K562 (cell line): ENCODE measurements at regions not wholly inside any gene's neighbourhood (a gene's known extent, or its start where the extent isn't known, plus 50 kb on each side); places are given as distances from the start of the nearest gene placed in this dataset.

Source experiments
- ATAC-seq: fragments of 200-7000 bp; cut with Tn5 transposase; 3 replicates; pipeline ENCODE4 v1.9.1; 2020; ENCODE audit warnings: moderate library complexity
- BruUV-seq: library from RNA; stranded (reverse); fragments of 400-500 nt; replicated peaks from 2 replicates; lab custom pipeline; 2021; lab: Mats Ljungman, UMichigan
- CTCF ChIA-PET: fragments of 300-600 bp; formaldehyde crosslinking; extraction: SDS; loops from one replicate; lab custom pipeline; 2021; ENCODE audit warnings: low intra/inter-chr PET ratio; lab: Yijun Ruan, JAX
- POLR2A ChIA-PET: fragments of 300-600, 350-650 bp; sonication (Branson Sonifier 250); formaldehyde crosslinking; extraction: SDS; loops from one replicate; lab custom pipeline; 2021; ENCODE audit warnings: antibody characterized with exemption, inconsistent platforms; lab: Yijun Ruan, JAX
- DNase-seq, 4 experiments: peaks; one replicate each; pipeline versions ENCODE4 v3.0.0 to v3.0.0-alpha.2; 2011 to 2018; ENCODE audit warnings: low spot score in 3 of 4, mixed read lengths in 3 of 4; ENCODE audit errors: extremely low read depth in 1 of 4
- FAIRE-seq: peaks from 2 replicates; lab custom pipeline; 2011; peaks lifted over from hg19 to GRCh38; lab: Jason Lieb, UNC
- H2AFZ ChIP-seq: 2 replicates; pipeline ENCODE4 v1.6.0; 2011; ENCODE audit warnings: low read depth, low read length, control low read depth, inconsistent platforms
- H3K27ac ChIP-seq: fragments of 200-600 bp; 3 replicates; pipeline ENCODE4 v1.8.0; 2011; ENCODE audit warnings: low read depth, mild to moderate bottlenecking, control low read depth, inconsistent platforms, low read length, moderate library complexity, mixed read lengths; ENCODE audit errors: extremely low read depth
- H3K27me3 ChIP-seq, 2 experiments: fragments of 300-600 bp in 1 of 2; 2 replicates in 1 of 2; 3 replicates in 1 of 2; pipeline versions ENCODE4 v1.6.0 to v1.8.0; 2011; ENCODE audit warnings: inconsistent platforms in 2 of 2, low read length in 2 of 2, mild to moderate bottlenecking in 1 of 2, mixed read lengths in 1 of 2, moderate library complexity in 1 of 2; ENCODE audit not compliant: control insufficient read depth in 2 of 2, insufficient read depth in 2 of 2
- H3K36me3 ChIP-seq: fragments of 300-600 bp; 3 replicates; pipeline ENCODE4 v1.8.0; 2011; ENCODE audit warnings: mild to moderate bottlenecking, low read length, inconsistent platforms; ENCODE audit not compliant: control insufficient read depth, insufficient read depth
- H3K4me1 ChIP-seq, 2 experiments: fragments of 200-600 bp in 1 of 2; replicated peaks in 1 of 2; 2 replicates in 1 of 2; 3 replicates in 1 of 2; pipeline versions ENCODE4 v1.5.1 to v1.8.0; 2011; ENCODE audit warnings: inconsistent platforms in 2 of 2, low read length in 2 of 2, mild to moderate bottlenecking in 1 of 2, mixed read lengths in 1 of 2, moderate library complexity in 1 of 2; ENCODE audit not compliant: control insufficient read depth in 2 of 2, insufficient read depth in 2 of 2
- H3K4me2 ChIP-seq: 2 replicates; pipeline ENCODE4 v1.6.1; 2011; ENCODE audit warnings: low read length, control low read depth, inconsistent platforms, mixed read lengths; ENCODE audit not compliant: insufficient read depth
- H3K4me3 ChIP-seq: fragments of 200-600 bp; sonication (generic), shearing (Covaris generic); 2 replicates; pipeline ENCODE4 v1.5.1; 2016; ENCODE audit warnings: control low read depth, inconsistent platforms
- H3K79me2 ChIP-seq: fragments of 200-600 bp; 3 replicates; pipeline ENCODE4 v1.8.0; 2011; ENCODE audit warnings: low read length, inconsistent platforms; ENCODE audit not compliant: control insufficient read depth, insufficient read depth
- H3K9ac ChIP-seq, 2 experiments: 2 replicates each; pipeline versions ENCODE4 v1.6.0 to v1.6.1; 2011; ENCODE audit warnings: low read depth in 2 of 2, low read length in 2 of 2, control low read depth in 1 of 2, inconsistent platforms in 1 of 2, mild to moderate bottlenecking in 1 of 2, mixed read lengths in 1 of 2; ENCODE audit not compliant: insufficient read depth in 1 of 2
- H3K9me1 ChIP-seq: one replicate; pipeline ENCODE4 v1.6.0; 2011; ENCODE audit warnings: inconsistent platforms, mild to moderate bottlenecking, low read length, moderate library complexity; ENCODE audit not compliant: control insufficient read depth, insufficient read depth
- H3K9me3 ChIP-seq: replicated peaks from 2 replicates; pipeline ENCODE4 v1.5.1; 2011; ENCODE audit warnings: low read depth, low read length, inconsistent platforms; ENCODE audit not compliant: control insufficient read depth, insufficient read depth
- H4K20me1 ChIP-seq: replicated peaks from 2 replicates; pipeline ENCODE4 v1.6.1; 2011; ENCODE audit warnings: low read length, inconsistent platforms, mixed read lengths; ENCODE audit not compliant: control insufficient read depth, insufficient read depth
- C11orf30 ChIP-seq: fragments of 450-650 bp; IDR thresholded peaks from 2 replicates; pipeline ENCODE4 v1.6.1; 2016; ENCODE audit warnings: low read depth, mild to moderate bottlenecking
- SLC30A9 ChIP-seq: fragments of 250-450 bp; sonication (Bioruptor Pico); IDR thresholded peaks from 2 replicates; pipeline ENCODE4 v1.8.0; 2022; ENCODE audit warnings: mild to moderate bottlenecking, moderate library complexity
- ZNF143 ChIP-seq: sonication (generic); formaldehyde crosslinking; IDR thresholded peaks from 2 replicates; pipeline ENCODE4 v1.9.0; 2022; ENCODE audit warnings: mild to moderate bottlenecking, missing genetic modification reagents
- WGBS: fragments of 100-300 bp; shearing (Covaris generic); methylation state at CpG from one replicate; pipeline ENCODE4 v1.1.6; 2016; ENCODE audit warnings: low coverage, mixed read lengths; ENCODE audit not compliant: insufficient coverage; ENCODE audit errors: missing lambda C conversion rate; 5-methylcytosine and 5-hydroxymethylcytosine counted together
- in situ Hi-C: fragments of 300-500 bp; cut with MboI; formaldehyde crosslinking; loops from 4 replicates; pipeline ENCODE4 v1.15.0; 2018; ENCODE audit warnings: inconsistent platforms, mixed read lengths
- intact Hi-C: fragments of 100-400 bp; cut with micrococcal nuclease; formaldehyde crosslinking; loops from 2 replicates; pipeline ENCODE4 v1.14.2; 2022
- TF ChIP-seq, protein P1 (sequence below): sonication (generic); formaldehyde crosslinking; IDR thresholded peaks from 2 replicates; pipeline ENCODE4 v1.9.0; 2022; ENCODE audit warnings: mild to moderate bottlenecking, missing genetic modification reagents
- TF ChIP-seq, protein P2 (sequence below): fragments of 450-650 bp; IDR thresholded peaks from 2 replicates; pipeline ENCODE4 v1.6.1; 2016; ENCODE audit warnings: missing biosample characterization, missing genetic modification characterization

DNA sequence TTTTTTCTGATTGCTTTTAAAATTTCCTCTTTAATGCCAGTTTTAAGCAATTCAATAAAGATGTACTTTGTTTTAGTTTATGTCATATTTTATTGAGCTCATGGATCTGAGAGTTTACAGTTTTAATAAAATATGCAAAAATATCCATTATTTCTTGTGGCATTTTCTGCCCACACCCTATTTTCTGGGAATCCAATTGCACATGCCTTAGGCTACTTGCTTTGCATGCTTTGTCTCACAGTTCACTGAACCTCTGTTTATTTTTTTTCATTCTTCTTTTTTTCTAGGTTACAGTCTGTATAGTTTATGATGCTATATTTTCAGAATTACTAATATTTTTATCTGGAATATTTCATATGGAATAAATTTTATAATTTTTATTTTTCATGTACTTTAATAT is 1258.0 kb downstream of the FSCB start (continued):
- TF ChIP-seq ZNF143: no peak
- TF ChIP-seq, protein P1, sequence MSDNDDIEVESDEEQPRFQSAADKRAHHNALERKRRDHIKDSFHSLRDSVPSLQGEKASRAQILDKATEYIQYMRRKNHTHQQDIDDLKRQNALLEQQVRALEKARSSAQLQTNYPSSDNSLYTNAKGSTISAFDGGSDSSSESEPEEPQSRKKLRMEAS (CRISPR knock-in tag): no peak

DNA sequence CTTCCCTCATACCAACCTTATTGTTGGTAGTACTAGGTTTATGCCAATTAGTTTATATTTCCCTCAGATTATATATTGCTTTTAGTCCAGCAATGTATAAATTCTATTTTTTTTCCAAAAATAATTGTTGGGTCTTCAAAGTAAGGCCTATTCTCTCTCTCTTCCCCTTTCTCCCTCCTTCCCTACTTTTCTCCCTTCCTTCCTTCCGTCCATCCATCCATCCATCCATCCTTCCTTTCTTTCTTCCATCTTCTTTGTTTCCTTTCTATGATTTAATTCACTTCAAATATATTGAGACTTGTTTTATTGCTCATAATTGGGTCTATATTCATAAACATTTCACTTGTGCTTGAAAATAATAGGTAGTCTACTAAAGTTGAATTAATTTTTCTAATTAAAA is 1259.2 kb downstream of the FSCB start:
- no peaks in the 10 kb centered on the region for H4K20me1 ChIP-seq
- BruUV-seq: no TSS peak
- no peak overlapping the region for H3K9ac ChIP-seq
- H3K4me3 ChIP-seq: no peak overlapping the region
- no CpG with 5 or more reads among the region's 1 CpG for WGBS
- H3K4me1 ChIP-seq: no peaks in the 10 kb centered on the region
- no peaks in the 10 kb centered on the region for H3K36me3 ChIP-seq
- H3K4me2 ChIP-seq: no peak overlapping the region
- H3K9me3 ChIP-seq: no peaks in the 10 kb centered on the region
- no peak for TF ChIP-seq SLC30A9 (CRISPR knock-in tag)
- TF ChIP-seq C11orf30: no peak
- TF ChIP-seq, protein P2, sequence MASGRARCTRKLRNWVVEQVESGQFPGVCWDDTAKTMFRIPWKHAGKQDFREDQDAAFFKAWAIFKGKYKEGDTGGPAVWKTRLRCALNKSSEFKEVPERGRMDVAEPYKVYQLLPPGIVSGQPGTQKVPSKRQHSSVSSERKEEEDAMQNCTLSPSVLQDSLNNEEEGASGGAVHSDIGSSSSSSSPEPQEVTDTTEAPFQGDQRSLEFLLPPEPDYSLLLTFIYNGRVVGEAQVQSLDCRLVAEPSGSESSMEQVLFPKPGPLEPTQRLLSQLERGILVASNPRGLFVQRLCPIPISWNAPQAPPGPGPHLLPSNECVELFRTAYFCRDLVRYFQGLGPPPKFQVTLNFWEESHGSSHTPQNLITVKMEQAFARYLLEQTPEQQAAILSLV (tag): no peak
- TF ChIP-seq, all 486 proteins: peak for 0
- no peaks in the 10 kb centered on the region for H3K9me1 ChIP-seq
- intact Hi-C loops (no loop called here), in situ Hi-C loops (no loop called here)
- no peaks in the 10 kb centered on the region for H3K27me3 ChIP-seq
- no peak for ATAC-seq
- no peak overlapping the region for H2AFZ ChIP-seq
- H3K79me2 ChIP-seq: no peaks in the 10 kb centered on the region
- ChIA-PET POLR2A (no interaction called here), CTCF (no interaction called here)
- H3K27ac ChIP-seq: no peak overlapping the region
- no peak for FAIRE-seq
- no peak for DNase-seq
